Keratinocyte (primary cell): ENCODE measurements at regions not wholly inside any gene's neighbourhood (a gene's known extent, or its start where the extent isn't known, plus 50 kb on each side); places are given as distances from the start of the nearest gene placed in this dataset.

Experiments
- DNase-seq: peaks from one replicate; pipeline ENCODE4 v3.0.0-alpha.2; 2011; ENCODE audit warnings: low read depth, missing footprints, low spot score
- FAIRE-seq: peaks from 2 replicates; lab custom pipeline; 2011; peaks lifted over from hg19 to GRCh38; lab: Jason Lieb, UNC
- H2AFZ ChIP-seq: 2 replicates; pipeline ENCODE4 v1.6.0; 2012; ENCODE audit warnings: low read length, control low read depth, inconsistent platforms; ENCODE audit not compliant: control insufficient read depth
- H3K27ac ChIP-seq: 2 replicates; pipeline ENCODE4 v1.5.1; 2011; ENCODE audit warnings: low read length; ENCODE audit not compliant: control insufficient read depth, insufficient read depth
- H3K27me3 ChIP-seq: 3 replicates; pipeline ENCODE4 v1.6.0; 2011; ENCODE audit warnings: low read length; ENCODE audit not compliant: control insufficient read depth, insufficient read depth; ENCODE audit errors: extremely low read depth
- H3K36me3 ChIP-seq, 2 experiments: 2 replicates in 1 of 2; 3 replicates in 1 of 2; pipeline ENCODE4 v1.5.1; 2011; ENCODE audit warnings: low read length in 2 of 2, mild to moderate bottlenecking in 1 of 2; ENCODE audit not compliant: control insufficient read depth in 2 of 2, insufficient read depth in 2 of 2; ENCODE audit errors: extremely low read depth in 1 of 2
- H3K4me1 ChIP-seq: 3 replicates; pipeline ENCODE4 v1.5.1; 2011; ENCODE audit warnings: low read length; ENCODE audit not compliant: control insufficient read depth, insufficient read depth; ENCODE audit errors: extremely low read depth
- H3K4me2 ChIP-seq: 3 replicates; pipeline ENCODE4 v1.6.0; 2011; ENCODE audit warnings: low read depth, low read length; ENCODE audit not compliant: control insufficient read depth, insufficient read depth; ENCODE audit errors: extremely low read depth
- H3K4me3 ChIP-seq, 3 experiments: fragments of 200-600 bp in 1 of 3; sonication (generic) in 1 of 3; 2 replicates in 2 of 3; 3 replicates in 1 of 3; pipeline ENCODE4 v1.5.1; 2011 to 2016; ENCODE audit warnings: low read length in 3 of 3, mild to moderate bottlenecking in 3 of 3, control low read depth in 2 of 3, inconsistent platforms in 1 of 3, low read depth in 1 of 3, mixed read lengths in 1 of 3, mixed run types in 1 of 3, moderate library complexity in 1 of 3; ENCODE audit not compliant: control insufficient read depth in 2 of 3, insufficient read depth in 2 of 3; ENCODE audit errors: extremely low read depth in 1 of 3
- H3K79me2 ChIP-seq: 2 replicates; pipeline ENCODE4 v1.6.0; 2012; ENCODE audit warnings: low read length; ENCODE audit not compliant: control insufficient read depth, insufficient read depth
- H3K9ac ChIP-seq: 3 replicates; pipeline ENCODE4 v1.6.0; 2011; ENCODE audit warnings: low read length; ENCODE audit not compliant: control insufficient read depth, insufficient read depth; ENCODE audit errors: extremely low read depth
- H3K9me1 ChIP-seq: 3 replicates; pipeline ENCODE4 v1.6.0; 2011; ENCODE audit warnings: low read length; ENCODE audit not compliant: control insufficient read depth, insufficient read depth; ENCODE audit errors: extremely low read depth
- H3K9me3 ChIP-seq: 2 replicates; pipeline ENCODE4 v1.5.1; 2012; ENCODE audit warnings: low read depth, low read length; ENCODE audit not compliant: control insufficient read depth
- H4K20me1 ChIP-seq: 3 replicates; pipeline ENCODE4 v1.6.0; 2011; ENCODE audit warnings: low read length; ENCODE audit not compliant: control insufficient read depth, insufficient read depth; ENCODE audit errors: extremely low read depth
- EZH2 ChIP-seq: IDR thresholded peaks from one replicate; pipeline ENCODE4 v1.6.1; 2012; ENCODE audit warnings: inconsistent platforms, mild to moderate bottlenecking, low read length, moderate library complexity
- dilution Hi-C: fragments of 300-500 bp; cut with MboI; formaldehyde crosslinking; loops from one replicate; pipeline ENCODE4 v1.7.0; 2020; ENCODE audit warnings: low sequenced_read_pairs; ENCODE audit not compliant: extremely low pct_ligation_motif_present
- TF ChIP-seq, protein P1 (sequence below), 3 experiments: IDR thresholded peaks in 1 of 3; conservative IDR thresholded peaks in 1 of 3; optimal IDR thresholded peaks in 1 of 3; 2 replicates in 2 of 3; 3 replicates in 1 of 3; pipeline versions ENCODE3 to v1.5.1; 2011; ENCODE audit warnings: low read length in 3 of 3, mild to moderate bottlenecking in 3 of 3, moderate library complexity in 2 of 3, control low read depth in 1 of 3, inconsistent platforms in 1 of 3; ENCODE audit not compliant: insufficient read depth in 2 of 3; ENCODE audit errors: extremely low read depth in 1 of 3

DNA sequence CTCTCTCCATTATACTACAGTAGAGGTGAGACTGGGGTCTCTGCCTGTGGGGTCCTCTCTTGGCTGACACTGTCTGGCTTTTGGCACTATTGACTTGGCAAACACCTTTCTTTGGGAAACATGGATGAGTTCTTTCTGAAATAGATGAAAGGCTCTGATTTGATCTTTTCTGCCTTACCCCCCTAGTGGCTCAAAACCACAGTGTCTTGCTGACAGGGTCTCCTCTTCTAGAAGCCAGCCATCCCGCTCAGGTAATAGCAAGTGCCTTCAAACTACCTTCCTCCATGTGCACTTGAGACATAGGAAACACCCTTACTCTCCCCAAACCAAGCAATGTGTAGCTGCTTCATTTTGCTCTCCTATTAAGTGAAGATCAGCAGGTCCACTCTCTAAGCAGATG is 260.4 kb downstream of the BRINP2 start:
- no peaks in the 10 kb centered on the region for H3K27me3 ChIP-seq
- no peak for TF ChIP-seq EZH2
- TF ChIP-seq, protein P1, sequence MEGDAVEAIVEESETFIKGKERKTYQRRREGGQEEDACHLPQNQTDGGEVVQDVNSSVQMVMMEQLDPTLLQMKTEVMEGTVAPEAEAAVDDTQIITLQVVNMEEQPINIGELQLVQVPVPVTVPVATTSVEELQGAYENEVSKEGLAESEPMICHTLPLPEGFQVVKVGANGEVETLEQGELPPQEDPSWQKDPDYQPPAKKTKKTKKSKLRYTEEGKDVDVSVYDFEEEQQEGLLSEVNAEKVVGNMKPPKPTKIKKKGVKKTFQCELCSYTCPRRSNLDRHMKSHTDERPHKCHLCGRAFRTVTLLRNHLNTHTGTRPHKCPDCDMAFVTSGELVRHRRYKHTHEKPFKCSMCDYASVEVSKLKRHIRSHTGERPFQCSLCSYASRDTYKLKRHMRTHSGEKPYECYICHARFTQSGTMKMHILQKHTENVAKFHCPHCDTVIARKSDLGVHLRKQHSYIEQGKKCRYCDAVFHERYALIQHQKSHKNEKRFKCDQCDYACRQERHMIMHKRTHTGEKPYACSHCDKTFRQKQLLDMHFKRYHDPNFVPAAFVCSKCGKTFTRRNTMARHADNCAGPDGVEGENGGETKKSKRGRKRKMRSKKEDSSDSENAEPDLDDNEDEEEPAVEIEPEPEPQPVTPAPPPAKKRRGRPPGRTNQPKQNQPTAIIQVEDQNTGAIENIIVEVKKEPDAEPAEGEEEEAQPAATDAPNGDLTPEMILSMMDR (optimal IDR thresholded peaks at IDR 0.05 in 1 of 3, IDR thresholded peaks at IDR 0.05 in 1 of 3, conservative IDR thresholded peaks at IDR 0.05 in 1 of 3; ENCODE audit: extremely low read depth in 1 of 3, insufficient read depth in 2 of 3, low read length in 3 of 3): no peak
- H3K4me3 ChIP-seq: no peak overlapping the region
- no peak overlapping the region for H2AFZ ChIP-seq
- H4K20me1 ChIP-seq: no peaks in the 10 kb centered on the region
- no peak overlapping the region for H3K4me2 ChIP-seq
- dilution Hi-C loops: no loop called here
- FAIRE-seq (no peak), DNase-seq (no peak)
- no peaks in the 10 kb centered on the region for H3K36me3 ChIP-seq
- H3K9ac ChIP-seq: no peak overlapping the region
- H3K9me1 ChIP-seq: no peaks in the 10 kb centered on the region
- no peaks in the 10 kb centered on the region for H3K9me3 ChIP-seq
- no peak overlapping the region for H3K27ac ChIP-seq
- no peaks in the 10 kb centered on the region for H3K4me1 ChIP-seq
- H3K79me2 ChIP-seq: no peaks in the 10 kb centered on the region

- H4K20me1 ChIP-seq: no peaks in the 10 kb centered on the region
- no peak overlapping the region for H2AFZ ChIP-seq
- H3K27me3 ChIP-seq: no peaks in the 10 kb centered on the region
- no peaks in the 10 kb centered on the region for H3K36me3 ChIP-seq
- no peak for TF ChIP-seq EZH2
- TF ChIP-seq, protein P1 (optimal IDR thresholded peaks at IDR 0.05 in 1 of 3, IDR thresholded peaks at IDR 0.05 in 1 of 3, conservative IDR thresholded peaks at IDR 0.05 in 1 of 3; ENCODE audit: extremely low read depth in 1 of 3, insufficient read depth in 2 of 3, low read length in 3 of 3): peak in 1 of 3 experiments; percentile 13
- DNase-seq (no peak), FAIRE-seq (no peak)
- no peak overlapping the region for H3K27ac ChIP-seq
- no peaks in the 10 kb centered on the region for H3K79me2 ChIP-seq
- H3K4me2 ChIP-seq: no peak overlapping the region
- H3K4me1 ChIP-seq: no peaks in the 10 kb centered on the region
- H3K4me3 ChIP-seq: no peak overlapping the region
- dilution Hi-C loops: no loop called here
- H3K9me1 ChIP-seq: no peaks in the 10 kb centered on the region
- H3K9me3 ChIP-seq: no peaks in the 10 kb centered on the region
- no peak overlapping the region for H3K9ac ChIP-seq
Observed at GRCh38 chr1:177429234-177429633, 258.5 kb downstream of the BRINP2 start.
